Left lobe of liver (tissue), 2 donors: ENCODE measurements at regions not wholly inside any gene's neighbourhood (a gene's known extent, or its start where the extent isn't known, plus 50 kb on each side); places are given as distances from the start of the nearest gene placed in this dataset.

Experiments used
- ATAC-seq: fragments of 200-7000 bp; cut with Tn5 transposase; one replicate; pipeline ENCODE4 v1.9.1; 2020; ENCODE audit warnings: mild to moderate bottlenecking, moderate library complexity
- DNase-seq: peaks from one replicate; pipeline ENCODE4 v3.0.0-alpha.2; 2020; ENCODE audit warnings: low spot score
- donor health status: DM: no; HTN: no; CAD: no; lungs with moderate emphysema.
- donor health status: DM: no; HTN: yes; CAD: no.

DNA sequence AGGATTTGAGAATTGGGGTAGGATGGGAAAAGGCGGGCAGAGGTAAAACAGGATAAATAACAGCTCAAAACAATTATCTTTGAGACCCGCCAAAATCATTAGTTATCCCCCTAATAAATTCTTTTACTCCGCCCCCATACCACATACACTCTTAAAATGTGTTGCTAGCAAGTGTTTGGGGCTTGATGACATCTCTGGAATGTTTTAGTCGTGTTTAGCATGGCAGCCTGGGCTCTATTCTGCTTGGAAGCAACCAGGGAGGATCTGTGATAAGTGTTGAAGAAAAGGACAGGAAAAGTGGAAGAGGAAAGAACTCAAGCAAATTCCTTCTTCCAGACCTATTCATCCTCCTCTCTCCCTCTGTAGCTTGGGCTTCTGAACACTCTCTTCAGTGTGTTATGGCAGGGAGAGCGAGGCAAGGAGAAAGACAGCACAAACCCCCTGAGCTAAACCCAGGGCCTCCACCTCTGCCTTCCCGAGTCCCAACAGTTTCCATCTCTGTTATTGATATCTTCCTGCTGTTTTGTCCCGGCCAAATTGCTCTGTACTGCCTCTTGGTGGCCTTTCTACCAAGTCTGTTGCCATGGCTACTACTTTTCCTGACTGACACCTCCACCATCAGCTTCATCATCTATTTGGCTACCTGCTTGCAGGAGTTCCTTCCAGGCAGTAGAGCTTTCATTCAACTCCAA is 135.8 kb downstream of the RPL22L1 start:
- ATAC-seq (no peak), DNase-seq (no peak)

DNA sequence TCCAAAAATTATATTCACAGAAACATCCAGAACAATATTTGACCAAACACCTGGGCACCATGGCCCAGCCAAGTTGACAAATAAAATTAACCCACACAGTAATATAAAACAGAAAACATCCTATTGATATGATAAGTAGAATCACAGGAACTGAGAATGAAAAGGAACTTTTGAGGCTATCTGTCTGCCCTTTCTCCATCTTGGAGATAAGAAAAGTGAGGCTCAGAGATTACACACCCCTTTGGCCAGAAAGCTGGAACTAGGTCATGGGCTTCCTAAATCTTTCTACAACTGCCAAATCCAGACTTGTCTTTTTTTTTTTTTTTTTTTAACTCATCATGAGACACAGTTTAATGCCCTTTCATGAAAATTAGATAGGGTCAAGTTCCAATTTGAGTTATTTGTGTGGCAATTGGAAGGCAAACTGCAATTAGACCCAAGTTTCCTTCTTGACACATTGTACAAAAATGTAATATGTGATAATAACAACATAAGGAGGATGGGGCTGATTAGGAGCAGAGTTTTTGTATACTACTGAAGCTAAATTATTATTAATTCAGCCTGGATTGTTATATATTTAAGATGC is 137.2 kb downstream of the RPL22L1 start:
- DNase-seq = no peak
- no peak for ATAC-seq

DNA sequence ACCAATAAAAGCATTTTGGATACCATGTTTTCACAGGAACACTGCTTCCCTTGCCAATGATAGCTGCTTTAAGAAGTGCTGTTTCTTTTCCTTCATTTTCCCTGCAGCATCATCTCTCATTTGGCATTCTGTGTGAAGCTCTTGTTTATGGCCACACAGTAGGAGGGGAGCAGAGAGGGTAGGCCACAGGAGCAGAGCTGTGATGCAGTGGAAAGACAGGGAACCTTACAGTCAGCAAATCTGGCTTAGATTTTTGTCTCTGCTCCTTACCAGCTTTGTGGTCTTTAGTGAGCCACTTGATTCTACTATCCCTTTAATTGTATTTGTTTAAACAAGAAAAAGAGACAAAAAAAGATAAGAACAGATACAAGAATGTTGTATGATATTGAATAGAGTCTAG is 138.7 kb downstream of the RPL22L1 start:
- no peak for ATAC-seq

DNA sequence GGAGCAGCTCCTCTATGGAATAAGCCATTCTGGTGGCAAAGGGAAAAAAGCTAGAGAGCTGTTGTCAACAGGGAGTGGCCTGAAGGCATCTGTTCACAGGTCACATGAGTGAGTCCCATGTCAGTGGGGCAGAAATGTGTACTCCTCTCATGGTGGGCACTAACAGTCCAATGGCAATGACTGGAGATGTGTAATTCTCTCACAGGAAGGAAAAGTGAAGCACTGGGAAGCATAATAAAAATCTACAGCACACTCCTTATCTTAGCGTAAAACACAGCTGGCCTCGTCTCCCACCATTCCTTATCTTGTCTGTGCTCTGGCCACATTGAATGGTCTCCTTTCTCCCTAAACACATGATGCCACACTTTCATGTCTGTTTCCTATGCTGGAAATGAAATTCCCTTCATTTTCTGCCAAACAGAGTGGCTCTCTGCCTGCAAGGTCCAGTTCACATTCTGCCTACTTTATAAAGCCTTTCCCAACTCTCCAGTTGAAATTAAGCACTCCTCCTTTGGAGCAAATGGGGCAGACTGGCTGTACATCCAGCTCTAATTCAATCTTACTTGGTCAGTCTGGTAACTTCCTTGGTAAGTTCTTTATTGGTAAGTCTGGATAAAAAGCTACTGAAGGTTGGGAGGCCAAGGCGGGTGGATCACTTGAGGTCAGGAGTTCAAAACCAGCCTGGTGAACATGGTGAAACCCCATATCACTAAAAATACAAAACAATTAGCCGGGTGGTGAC is 139.8 kb downstream of the RPL22L1 start:
- ATAC-seq (no peak), DNase-seq (no peak)

More for the DNA sequence above, 138.7 kb downstream of the RPL22L1 start:
- no peak for DNase-seq

DNA sequence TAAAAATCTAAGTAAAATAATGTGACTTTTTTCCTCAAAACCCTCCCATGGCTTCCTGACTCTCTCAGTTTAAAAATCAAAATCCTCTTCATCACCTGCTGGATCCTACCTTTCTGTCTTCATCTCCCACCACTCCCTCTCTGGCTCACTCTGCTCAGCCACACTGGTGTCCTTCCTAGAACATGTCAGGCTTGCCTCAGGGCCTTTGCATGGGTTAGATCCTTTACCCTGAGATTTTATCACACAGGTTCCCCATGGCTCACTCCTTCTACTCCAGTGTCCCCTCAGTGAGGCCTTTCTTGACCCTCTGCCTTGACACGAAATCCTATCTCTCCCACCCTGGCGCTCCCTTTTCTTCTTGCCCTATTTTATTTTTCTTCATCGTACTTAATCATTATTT is 141.8 kb downstream of the RPL22L1 start:
- no peak for ATAC-seq
- no peak for DNase-seq

DNA sequence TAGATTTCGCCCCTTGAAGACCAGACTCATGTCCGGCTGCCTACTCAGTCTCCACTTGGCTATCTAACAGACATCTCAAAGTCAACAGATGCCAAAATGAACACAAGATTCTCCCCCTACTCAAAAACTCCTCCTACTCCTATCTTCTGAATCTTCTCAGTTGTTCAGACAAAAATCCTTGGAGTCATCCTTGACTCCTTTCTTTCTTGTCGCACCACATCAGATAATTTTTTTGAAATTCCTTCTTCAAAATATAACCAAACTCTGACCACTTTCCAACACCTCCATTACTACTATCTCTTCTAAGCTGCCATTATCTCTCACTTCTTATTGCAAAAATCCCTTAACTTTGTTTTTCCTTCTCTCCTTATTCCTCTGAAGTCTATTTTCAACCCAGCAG is 141.9 kb upstream of the SLC7A14 start:
- DNase-seq (no peak), ATAC-seq (no peak)

DNA sequence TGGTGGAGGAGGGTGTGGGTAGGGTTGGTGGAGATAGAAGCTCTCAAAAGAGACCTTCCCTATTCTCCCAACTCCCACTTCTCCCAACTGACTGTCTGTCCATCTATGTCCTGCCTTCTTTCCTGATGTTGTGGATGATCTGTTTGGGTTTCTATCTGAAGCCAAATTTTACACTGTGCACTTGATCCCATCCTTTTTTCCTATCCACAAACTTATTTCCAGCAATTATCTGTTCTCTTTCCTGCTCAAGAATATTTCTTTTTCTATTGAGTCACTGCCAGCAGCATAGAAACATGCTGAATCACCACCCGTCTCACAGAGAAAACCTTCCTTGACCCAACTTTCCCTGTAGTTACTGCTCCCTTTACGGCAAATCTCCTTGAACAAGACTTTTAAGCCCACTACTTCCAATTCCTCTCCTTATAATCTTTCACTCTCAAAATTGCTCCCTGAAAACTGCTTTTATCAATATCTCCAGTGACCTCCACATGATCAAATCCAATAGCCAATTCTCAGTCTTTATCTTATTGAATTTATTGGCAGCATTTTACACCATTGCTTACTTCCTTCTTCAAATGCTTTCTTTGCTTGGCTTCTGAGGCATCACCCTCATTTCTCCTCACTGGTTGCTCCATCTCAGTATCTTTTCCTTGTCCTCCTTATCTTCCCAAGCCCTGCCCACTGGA is 141.2 kb upstream of the SLC7A14 start:
- ATAC-seq = no peak

DNA sequence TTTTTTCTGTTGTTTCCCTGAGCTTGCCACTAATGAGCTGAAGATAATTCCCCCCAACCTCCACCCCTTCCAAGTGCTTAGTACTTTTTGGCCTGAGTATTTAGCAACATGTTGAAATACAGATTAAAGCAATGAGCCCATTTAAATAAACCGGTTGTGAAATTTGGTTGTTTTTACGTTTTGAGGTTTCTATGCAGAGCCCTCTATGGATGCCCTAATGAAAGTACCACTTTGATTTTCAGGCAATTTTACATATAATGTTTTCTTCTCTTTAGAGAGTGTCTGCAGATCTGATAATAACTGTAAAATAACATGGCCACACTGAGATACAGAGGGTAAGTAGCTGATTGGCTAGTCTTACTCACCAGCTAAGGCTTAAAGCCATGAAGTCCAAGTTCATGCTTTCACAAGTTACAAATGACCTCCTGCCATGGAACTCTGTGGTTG is 139.4 kb upstream of the SLC7A14 start:
- ATAC-seq (peak; percentile 57), DNase-seq (no peak)

More for the DNA sequence above, 141.2 kb upstream of the SLC7A14 start:
- DNase-seq = no peak

DNA sequence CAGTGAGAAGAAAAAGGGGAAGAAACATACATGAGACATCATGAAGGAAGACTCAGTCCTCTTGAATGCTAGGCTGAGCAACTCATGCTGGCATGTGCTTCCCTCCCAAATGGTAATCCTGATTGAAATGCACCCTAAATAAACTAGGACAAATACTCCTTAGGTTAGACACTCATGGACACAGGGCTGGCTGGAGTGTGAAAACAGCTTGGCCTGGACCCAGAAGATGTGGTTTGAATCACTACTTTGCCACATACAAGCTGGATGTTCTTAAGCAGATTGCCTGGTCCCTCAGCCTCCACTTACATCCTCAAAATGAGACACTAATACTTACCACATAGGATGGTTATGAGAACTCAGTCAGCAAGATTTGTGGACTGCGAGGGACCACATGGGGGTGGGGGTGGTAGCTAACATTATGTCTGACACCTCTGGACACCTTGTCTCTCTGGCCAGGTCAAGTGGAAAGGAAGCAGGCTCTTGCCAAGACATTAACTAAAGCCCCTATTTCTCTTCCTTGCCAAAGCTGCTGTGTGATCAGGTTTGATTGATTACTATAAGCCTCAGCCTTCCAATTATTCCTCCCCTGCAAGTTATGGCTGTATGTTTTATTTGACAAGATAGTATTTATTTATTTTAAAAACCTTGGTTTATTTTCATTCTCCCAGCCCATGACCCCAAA is 138.9 kb upstream of the SLC7A14 start:
- ATAC-seq = no peak
- DNase-seq = no peak

DNA sequence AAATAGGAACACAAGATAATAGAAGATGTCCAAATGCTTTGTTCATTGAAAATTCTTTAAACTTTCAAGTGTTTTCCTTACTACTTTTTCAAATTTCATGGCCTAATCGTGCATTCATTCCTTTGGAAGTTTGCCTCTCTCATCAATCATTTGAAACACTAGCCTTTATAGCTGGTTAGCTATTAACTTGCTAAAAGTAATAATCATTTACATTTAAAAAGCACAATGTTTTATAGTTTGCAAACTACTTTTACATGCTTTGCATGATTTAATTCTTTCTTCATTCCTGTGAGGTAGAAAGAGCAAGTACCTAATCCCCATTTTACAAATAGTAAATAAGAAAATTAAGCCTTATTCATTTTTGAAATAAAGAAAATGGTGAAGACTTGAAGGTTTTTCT is 137.4 kb upstream of the SLC7A14 start:
- DNase-seq (no peak), ATAC-seq (no peak)

DNA sequence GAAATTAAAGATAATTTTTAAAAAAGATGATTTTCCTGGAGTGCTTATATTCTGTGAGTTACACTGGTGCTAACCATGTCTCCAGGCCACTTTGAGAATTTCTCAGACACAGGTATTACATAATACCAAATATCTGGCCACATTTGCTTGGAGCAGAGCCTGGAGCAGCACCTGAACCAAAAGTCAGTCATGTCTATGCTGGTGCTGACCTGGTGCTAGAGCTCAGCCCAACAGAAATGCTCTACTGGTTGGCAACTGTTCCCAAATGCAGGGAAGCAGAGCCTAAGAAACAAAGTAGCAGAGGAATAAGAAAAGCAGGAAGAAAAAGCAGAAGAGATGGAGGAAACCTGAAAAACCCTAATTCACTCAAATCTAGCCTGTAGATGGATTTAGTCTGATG is 135.7 kb upstream of the SLC7A14 start:
- ATAC-seq (peak; percentile 92), DNase-seq (peak; percentile 60)

DNA sequence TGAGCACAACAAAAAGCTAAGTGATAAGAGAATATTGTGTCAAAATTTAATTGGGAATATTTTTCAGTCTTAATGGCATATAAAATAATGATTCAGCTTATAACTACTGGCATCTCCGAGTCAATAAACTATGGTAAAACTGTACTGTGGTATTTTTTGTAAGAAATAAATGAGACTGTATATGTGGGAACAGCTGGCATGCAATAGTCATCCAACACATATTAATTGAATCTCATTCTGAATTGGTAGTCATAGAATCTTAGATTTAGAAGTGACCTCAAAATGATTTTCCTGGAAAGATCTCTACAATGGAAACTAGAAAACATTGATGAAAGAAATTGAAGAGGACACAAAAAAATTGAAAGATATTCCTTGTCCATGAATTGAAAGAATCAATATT is 133.4 kb upstream of the SLC7A14 start:
- ATAC-seq (no peak), DNase-seq (no peak)

DNA sequence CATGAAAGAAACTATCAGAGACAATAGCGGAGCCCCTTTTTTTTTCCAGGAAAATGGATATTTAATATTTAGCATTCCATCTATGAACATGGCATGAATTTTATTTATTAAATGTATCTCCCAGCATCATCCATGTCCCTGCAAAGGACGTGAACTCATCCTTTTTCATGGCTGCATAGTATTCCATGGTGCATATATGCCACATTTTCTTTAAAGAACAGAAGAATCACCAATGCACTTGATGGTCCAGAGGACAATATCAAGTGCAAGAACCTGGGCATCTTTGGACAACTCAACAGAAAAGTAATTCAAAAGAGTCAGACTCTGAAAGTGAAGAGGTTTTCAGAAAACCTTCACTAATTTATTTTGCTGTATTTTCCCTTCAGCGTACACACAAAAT is 133.0 kb upstream of the SLC7A14 start:
- ATAC-seq (no peak), DNase-seq (no peak)

DNA sequence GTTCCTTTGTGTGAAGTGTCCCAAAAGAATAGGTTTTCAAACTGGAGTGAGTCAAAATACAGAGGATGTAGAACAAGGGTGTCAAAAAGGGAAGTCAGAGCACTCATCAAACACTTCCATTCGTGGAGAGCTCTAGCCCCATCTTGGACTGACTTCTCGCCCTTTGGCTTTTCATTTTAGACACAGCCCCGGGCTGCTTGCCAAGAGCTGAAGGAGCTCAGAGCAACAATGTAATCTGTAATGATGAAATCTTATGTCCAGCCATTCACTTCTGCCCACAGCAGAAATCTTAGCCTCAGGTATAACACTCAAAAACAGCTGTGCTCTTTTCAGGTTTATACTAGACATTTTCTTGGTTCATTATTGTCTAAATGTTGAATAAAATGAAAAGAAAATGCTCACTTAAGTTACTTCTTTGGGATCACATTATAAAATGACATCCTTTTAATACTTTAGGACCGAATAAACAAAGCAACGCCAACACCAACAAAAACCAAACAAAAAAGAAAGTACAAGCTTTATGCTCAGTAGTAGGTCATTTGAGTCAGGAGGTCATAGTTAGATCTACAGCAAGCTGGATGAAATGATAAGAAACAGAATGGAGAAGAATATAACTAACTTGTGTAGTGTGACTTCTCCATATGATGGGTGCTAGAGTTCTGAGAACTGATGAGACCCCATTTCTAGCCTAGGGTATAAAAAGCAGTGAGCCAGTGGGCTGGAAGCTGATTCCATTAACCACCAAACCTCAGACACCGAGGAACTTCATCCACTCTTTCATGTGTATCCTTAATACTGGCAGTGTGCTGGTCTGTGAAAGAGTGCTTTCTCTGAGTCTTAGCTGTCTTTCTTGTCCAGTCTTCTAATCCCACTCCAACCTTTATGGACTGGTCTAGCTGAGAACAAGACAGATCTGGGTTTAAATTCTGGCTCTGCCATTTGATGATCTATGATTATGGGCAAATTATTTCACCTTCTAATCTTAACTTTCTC is 131.8 kb upstream of the SLC7A14 start:
- no peak for ATAC-seq
- DNase-seq = no peak

DNA sequence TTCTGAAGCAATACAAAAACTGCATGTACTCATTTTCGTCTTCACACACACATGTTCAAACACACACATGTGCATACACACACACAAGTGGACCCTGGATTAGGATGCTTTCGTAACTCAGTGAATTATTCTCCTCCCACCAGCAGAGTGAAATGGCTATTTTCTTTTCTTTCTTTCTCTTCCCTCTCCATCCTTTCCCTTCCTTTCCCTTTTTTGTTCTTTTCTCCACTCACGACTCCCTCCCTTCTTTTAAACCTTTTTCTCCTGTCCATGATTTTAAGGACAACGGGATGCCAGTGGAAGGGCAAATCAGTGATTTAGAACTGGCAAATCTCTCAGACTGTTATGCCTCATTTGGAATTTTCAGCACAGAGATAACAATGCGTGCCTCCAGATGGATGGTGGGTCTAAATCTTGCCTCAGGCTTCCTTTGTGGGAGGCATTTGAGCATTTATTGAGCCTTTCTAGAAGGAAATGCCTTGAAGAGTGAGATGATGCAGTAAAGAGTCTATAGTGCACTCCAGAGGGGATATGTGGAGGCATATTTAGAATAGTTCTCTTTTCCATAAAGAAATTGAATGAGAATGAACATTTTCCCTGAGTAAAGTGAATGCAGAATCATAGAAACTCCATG is 130.4 kb upstream of the SLC7A14 start:
- ATAC-seq (no peak), DNase-seq (no peak)

DNA sequence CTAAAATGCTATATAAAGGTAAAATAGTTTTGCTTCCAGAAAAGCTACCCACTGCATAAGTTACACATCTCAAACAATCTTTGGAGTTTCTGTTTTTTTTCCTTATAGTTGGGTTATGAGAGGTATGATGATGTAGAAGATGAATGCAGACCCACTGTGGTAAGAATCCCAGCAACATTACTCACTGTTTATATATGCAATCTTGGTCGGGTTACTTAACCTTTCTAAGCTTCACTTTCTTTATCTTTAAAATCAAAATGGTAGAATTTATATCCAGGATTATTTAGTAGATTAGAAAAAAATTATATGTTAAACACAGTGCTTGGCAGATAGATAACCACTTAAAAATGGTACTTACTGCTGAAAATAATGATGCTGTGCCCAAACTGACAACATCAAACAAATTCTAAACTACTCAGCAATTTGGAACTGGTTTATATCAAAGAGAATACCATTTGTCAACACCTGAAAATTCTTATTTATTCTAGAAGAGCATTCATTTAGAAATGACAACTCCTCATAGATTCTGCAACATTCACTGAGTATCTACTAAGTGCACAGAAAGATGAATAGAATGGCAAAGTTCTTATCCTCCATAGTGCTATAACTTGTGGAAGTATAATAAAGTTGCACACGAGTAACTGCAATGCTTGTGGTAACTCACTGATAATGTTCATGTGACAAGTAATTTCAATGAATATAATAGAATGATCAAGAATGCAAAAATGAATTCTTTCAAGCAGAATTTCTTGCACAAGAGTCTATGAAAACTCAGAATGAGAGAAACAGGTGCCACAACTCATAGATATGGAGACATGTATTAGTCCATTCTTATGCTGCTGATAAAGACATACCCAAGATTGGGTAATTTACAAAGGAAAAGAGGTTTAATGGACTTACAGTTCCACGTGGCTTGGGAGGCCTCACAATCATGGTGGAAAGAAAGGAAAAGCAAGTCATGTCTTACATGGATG is 129.0 kb upstream of the SLC7A14 start:
- DNase-seq (no peak), ATAC-seq (no peak)

DNA sequence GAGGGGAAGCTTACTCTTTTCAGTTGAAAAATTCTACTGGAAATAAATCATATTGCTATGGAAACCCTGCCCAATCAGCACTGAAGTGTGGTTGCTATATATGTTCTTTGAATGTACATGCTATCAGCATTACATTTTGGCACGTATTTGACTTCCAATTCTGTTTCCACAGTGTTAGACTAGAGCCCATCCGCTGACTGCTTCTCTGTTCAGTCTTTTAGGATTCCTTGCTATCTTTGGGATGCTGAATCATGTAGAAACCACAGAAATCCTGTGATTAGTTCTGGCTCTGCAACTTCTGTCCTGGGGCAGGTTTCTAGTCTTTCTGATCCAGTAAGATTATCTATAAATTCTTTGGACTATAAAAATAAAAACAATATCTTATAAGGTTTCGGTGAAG is 128.2 kb upstream of the SLC7A14 start:
- no peak for ATAC-seq
- DNase-seq = no peak

DNA sequence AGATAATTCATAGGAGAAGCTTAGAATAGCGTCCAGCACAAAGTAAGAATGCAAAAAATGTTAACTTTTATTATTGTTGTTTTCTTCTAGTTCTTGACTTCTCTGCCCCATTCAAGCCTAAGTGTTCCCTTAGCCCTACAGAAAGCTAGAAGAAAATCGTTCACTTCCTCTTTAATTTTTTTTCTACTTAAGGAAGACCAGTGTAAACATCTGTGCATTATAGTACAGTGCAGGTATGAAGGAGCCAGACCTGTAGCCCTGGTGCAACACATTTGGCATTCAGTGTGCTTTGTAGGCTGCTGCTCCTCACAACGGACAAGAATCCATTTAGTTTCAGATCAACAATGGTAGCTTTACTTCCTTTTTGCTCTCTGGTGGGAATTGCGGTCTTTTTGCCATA is 127.8 kb upstream of the SLC7A14 start:
- no peak for ATAC-seq
- no peak for DNase-seq
